HEK293 (cell line): ENCODE measurements at regions not wholly inside any gene's neighbourhood (a gene's known extent, or its start where the extent isn't known, plus 50 kb on each side); places are given as distances from the start of the nearest gene placed in this dataset.

Source experiments
- CTCF ChIA-PET: fragments of 350-600 bp; formaldehyde crosslinking; extraction: SDS; loops from one replicate; lab custom pipeline; 2021; ENCODE audit warnings: antibody characterized with exemption; lab: Yijun Ruan, JAX
- POLR2A ChIA-PET: fragments of 300-600 bp; formaldehyde crosslinking; extraction: SDS; loops from one replicate; lab custom pipeline; 2020; ENCODE audit warnings: antibody characterized with exemption, inconsistent platforms; lab: Yijun Ruan, JAX
- H3K27ac ChIP-seq: fragments of 200-500 bp; sonication (Bioruptor generic); 2 replicates; pipeline ENCODE4 v1.5.1; 2014; ENCODE audit warnings: low read depth, low read length, control low read depth, inconsistent platforms; ENCODE audit errors: extremely low read depth
- H3K36me3 ChIP-seq, 2 experiments: fragments of 200-500 bp in 1 of 2; sonication (Bioruptor generic) in 1 of 2; 1 replicate in 1 of 2; 2 replicates in 1 of 2; pipeline ENCODE4 v1.5.1; 2014 to 2017; ENCODE audit warnings: inconsistent platforms in 2 of 2, low read length in 2 of 2; ENCODE audit not compliant: control insufficient read depth in 2 of 2, insufficient read depth in 1 of 2
- H3K4me1 ChIP-seq: fragments of 200-500 bp; sonication (Bioruptor generic); 2 replicates; pipeline ENCODE4 v1.5.1; 2014; ENCODE audit warnings: mild to moderate bottlenecking, low read length, inconsistent platforms; ENCODE audit not compliant: control insufficient read depth, insufficient read depth
- H3K4me3 ChIP-seq: 2 replicates; pipeline ENCODE4 v1.5.1; 2011; ENCODE audit warnings: low read depth, mild to moderate bottlenecking, control low read depth, low read length, moderate library complexity
- H3K9me3 ChIP-seq: fragments of 200-500 bp; sonication (Bioruptor generic); 2 replicates; pipeline ENCODE4 v1.5.1; 2014; ENCODE audit warnings: low read depth, low read length, inconsistent platforms; ENCODE audit not compliant: control insufficient read depth, insufficient read depth
- GLI2 ChIP-seq: fragments of 450-650 bp; formaldehyde crosslinking; IDR thresholded peaks from 2 replicates; pipeline ENCODE4; 2017; ENCODE audit warnings: missing biosample characterization, missing genetic modification characterization, low read depth, borderline replicate concordance
- GLIS1 ChIP-seq: fragments of 450-650 bp; formaldehyde crosslinking; IDR thresholded peaks from 2 replicates; pipeline ENCODE4 v1.5.1; 2016; ENCODE audit warnings: missing biosample characterization, missing genetic modification characterization
- HOXC10 ChIP-seq: sonication (generic); formaldehyde crosslinking; IDR thresholded peaks from 2 replicates; pipeline ENCODE4 v1.8.1; 2023; ENCODE audit warnings: mild to moderate bottlenecking, missing genetic modification reagents
- SETDB1 ChIP-seq: IDR thresholded peaks from one replicate; pipeline ENCODE4 v1.6.1; 2017; ENCODE audit warnings: mild to moderate bottlenecking, low read length, moderate library complexity, mixed read lengths; ENCODE audit not compliant: insufficient read length
- SP2 ChIP-seq: fragments of 450-650 bp; formaldehyde crosslinking; IDR thresholded peaks from 2 replicates; pipeline ENCODE4 v1.5.1; 2016; ENCODE audit warnings: missing biosample characterization, missing genetic modification characterization
- ZNF132 ChIP-seq: fragments of 450-650 bp; formaldehyde crosslinking; IDR thresholded peaks from 2 replicates; pipeline ENCODE4 v1.5.1; 2017; ENCODE audit warnings: missing biosample characterization, missing genetic modification characterization, borderline replicate concordance
- ZNF133 ChIP-seq: fragments of 450-650 bp; formaldehyde crosslinking; IDR thresholded peaks from 2 replicates; pipeline ENCODE4 v1.5.1; 2016; ENCODE audit warnings: missing biosample characterization, missing genetic modification characterization
- ZNF146 ChIP-seq: fragments of 450-650 bp; formaldehyde crosslinking; IDR thresholded peaks from 2 replicates; pipeline ENCODE4 v1.5.1; 2016; ENCODE audit warnings: missing biosample characterization, missing genetic modification characterization
- ZNF175 ChIP-seq: fragments of 450-650 bp; formaldehyde crosslinking; IDR thresholded peaks from 2 replicates; pipeline ENCODE4 v1.5.1; 2016; ENCODE audit warnings: missing biosample characterization, missing genetic modification characterization
- ZNF248 ChIP-seq: fragments of 450-650 bp; formaldehyde crosslinking; IDR thresholded peaks from 2 replicates; pipeline ENCODE4 v1.5.1; 2017; ENCODE audit warnings: missing biosample characterization, missing genetic modification characterization
- ZNF514 ChIP-seq: fragments of 450-650 bp; formaldehyde crosslinking; IDR thresholded peaks from 2 replicates; pipeline ENCODE4 v1.5.1; 2016; ENCODE audit warnings: missing biosample characterization, missing genetic modification characterization
- ZNF544 ChIP-seq: fragments of 450-650 bp; formaldehyde crosslinking; IDR thresholded peaks from 2 replicates; pipeline ENCODE4 v1.5.0; 2017; ENCODE audit warnings: missing biosample characterization, missing genetic modification characterization
- ZNF548 ChIP-seq: fragments of 450-650 bp; formaldehyde crosslinking; IDR thresholded peaks from 2 replicates; pipeline ENCODE4 v1.5.1; 2016; ENCODE audit warnings: missing biosample characterization, missing genetic modification characterization
- ZNF585B ChIP-seq: fragments of 450-650 bp; formaldehyde crosslinking; IDR thresholded peaks from 2 replicates; pipeline ENCODE4 v1.5.1; 2016; ENCODE audit warnings: missing biosample characterization, missing genetic modification characterization
- TF ChIP-seq, protein P1 (sequence below): fragments of 450-650 bp; formaldehyde crosslinking; IDR thresholded peaks from 2 replicates; pipeline ENCODE4 v1.5.1; 2016; ENCODE audit warnings: missing biosample characterization, missing genetic modification characterization
- TF ChIP-seq, protein P2 (sequence below): fragments of 450-650 bp; formaldehyde crosslinking; optimal IDR thresholded peaks from 2 replicates; pipeline ENCODE3; 2016; ENCODE audit warnings: missing biosample characterization, mild to moderate bottlenecking, missing genetic modification characterization
- TF ChIP-seq, protein P3 (sequence below): fragments of 450-650 bp; formaldehyde crosslinking; conservative IDR thresholded peaks from 2 replicates; pipeline ENCODE4 v1.5.1; 2016; ENCODE audit warnings: low read depth, missing biosample characterization, missing genetic modification characterization
- TF ChIP-seq, protein P4 (sequence below): fragments of 450-650 bp; formaldehyde crosslinking; IDR thresholded peaks from 2 replicates; pipeline ENCODE4 v1.5.0; 2017; ENCODE audit warnings: missing biosample characterization, missing genetic modification characterization, borderline replicate concordance
- TF ChIP-seq, protein P5 (sequence below): fragments of 450-650 bp; formaldehyde crosslinking; IDR thresholded peaks from 2 replicates; pipeline ENCODE4; 2016; ENCODE audit warnings: missing biosample characterization, missing genetic modification characterization
- TF ChIP-seq, protein P6 (sequence below): fragments of 450-650 bp; IDR thresholded peaks from 2 replicates; pipeline ENCODE4 v1.5.1; 2018; ENCODE audit warnings: missing biosample characterization, missing genetic modification characterization
- TF ChIP-seq, protein P7 (sequence below): fragments of 450-650 bp; formaldehyde crosslinking; IDR thresholded peaks from 2 replicates; pipeline ENCODE4 v1.5.1; 2016; ENCODE audit warnings: missing biosample characterization, missing genetic modification characterization, borderline replicate concordance

- TF ChIP-seq, protein P1, sequence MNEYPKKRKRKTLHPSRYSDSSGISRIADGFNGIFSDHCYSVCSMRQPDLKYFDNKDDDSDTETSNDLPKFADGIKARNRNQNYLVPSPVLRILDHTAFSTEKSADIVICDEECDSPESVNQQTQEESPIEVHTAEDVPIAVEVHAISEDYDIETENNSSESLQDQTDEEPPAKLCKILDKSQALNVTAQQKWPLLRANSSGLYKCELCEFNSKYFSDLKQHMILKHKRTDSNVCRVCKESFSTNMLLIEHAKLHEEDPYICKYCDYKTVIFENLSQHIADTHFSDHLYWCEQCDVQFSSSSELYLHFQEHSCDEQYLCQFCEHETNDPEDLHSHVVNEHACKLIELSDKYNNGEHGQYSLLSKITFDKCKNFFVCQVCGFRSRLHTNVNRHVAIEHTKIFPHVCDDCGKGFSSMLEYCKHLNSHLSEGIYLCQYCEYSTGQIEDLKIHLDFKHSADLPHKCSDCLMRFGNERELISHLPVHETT (tag by site-specific recombination): no peak
- TF ChIP-seq, protein P2, sequence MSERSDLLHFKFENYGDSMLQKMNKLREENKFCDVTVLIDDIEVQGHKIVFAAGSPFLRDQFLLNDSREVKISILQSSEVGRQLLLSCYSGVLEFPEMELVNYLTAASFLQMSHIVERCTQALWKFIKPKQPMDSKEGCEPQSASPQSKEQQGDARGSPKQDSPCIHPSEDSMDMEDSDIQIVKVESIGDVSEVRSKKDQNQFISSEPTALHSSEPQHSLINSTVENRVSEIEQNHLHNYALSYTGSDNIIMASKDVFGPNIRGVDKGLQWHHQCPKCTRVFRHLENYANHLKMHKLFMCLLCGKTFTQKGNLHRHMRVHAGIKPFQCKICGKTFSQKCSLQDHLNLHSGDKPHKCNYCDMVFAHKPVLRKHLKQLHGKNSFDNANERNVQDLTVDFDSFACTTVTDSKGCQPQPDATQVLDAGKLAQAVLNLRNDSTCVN (tag by site-specific recombination): no peak
- no peak for TF ChIP-seq GLIS1 (tag by site-specific recombination)
- TF ChIP-seq, protein P3, sequence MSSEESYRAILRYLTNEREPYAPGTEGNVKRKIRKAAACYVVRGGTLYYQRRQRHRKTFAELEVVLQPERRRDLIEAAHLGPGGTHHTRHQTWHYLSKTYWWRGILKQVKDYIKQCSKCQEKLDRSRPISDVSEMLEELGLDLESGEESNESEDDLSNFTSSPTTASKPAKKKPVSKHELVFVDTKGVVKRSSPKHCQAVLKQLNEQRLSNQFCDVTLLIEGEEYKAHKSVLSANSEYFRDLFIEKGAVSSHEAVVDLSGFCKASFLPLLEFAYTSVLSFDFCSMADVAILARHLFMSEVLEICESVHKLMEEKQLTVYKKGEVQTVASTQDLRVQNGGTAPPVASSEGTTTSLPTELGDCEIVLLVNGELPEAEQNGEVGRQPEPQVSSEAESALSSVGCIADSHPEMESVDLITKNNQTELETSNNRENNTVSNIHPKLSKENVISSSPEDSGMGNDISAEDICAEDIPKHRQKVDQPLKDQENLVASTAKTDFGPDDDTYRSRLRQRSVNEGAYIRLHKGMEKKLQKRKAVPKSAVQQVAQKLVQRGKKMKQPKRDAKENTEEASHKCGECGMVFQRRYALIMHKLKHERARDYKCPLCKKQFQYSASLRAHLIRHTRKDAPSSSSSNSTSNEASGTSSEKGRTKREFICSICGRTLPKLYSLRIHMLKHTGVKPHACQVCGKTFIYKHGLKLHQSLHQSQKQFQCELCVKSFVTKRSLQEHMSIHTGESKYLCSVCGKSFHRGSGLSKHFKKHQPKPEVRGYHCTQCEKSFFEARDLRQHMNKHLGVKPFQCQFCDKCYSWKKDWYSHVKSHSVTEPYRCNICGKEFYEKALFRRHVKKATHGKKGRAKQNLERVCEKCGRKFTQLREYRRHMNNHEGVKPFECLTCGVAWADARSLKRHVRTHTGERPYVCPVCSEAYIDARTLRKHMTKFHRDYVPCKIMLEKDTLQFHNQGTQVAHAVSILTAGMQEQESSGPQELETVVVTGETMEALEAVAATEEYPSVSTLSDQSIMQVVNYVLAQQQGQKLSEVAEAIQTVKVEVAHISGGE (tag by site-specific recombination): no peak
- no peak for TF ChIP-seq SP2 (tag by site-specific recombination)
- no peak for TF ChIP-seq ZNF248 (tag by site-specific recombination)
- no peak for TF ChIP-seq ZNF514 (tag by site-specific recombination)
- TF ChIP-seq, protein P4, sequence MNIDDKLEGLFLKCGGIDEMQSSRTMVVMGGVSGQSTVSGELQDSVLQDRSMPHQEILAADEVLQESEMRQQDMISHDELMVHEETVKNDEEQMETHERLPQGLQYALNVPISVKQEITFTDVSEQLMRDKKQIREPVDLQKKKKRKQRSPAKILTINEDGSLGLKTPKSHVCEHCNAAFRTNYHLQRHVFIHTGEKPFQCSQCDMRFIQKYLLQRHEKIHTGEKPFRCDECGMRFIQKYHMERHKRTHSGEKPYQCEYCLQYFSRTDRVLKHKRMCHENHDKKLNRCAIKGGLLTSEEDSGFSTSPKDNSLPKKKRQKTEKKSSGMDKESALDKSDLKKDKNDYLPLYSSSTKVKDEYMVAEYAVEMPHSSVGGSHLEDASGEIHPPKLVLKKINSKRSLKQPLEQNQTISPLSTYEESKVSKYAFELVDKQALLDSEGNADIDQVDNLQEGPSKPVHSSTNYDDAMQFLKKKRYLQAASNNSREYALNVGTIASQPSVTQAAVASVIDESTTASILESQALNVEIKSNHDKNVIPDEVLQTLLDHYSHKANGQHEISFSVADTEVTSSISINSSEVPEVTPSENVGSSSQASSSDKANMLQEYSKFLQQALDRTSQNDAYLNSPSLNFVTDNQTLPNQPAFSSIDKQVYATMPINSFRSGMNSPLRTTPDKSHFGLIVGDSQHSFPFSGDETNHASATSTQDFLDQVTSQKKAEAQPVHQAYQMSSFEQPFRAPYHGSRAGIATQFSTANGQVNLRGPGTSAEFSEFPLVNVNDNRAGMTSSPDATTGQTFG (tag by site-specific recombination): no peak
- TF ChIP-seq ZNF132: no peak
- no peak for TF ChIP-seq ZNF585B
- TF ChIP-seq ZNF175: no peak
- H3K36me3 ChIP-seq: no peaks in the 10 kb centered on the region
- no peak overlapping the region for H3K4me3 ChIP-seq
- H3K4me1 ChIP-seq: no peaks in the 10 kb centered on the region
- H3K9me3 ChIP-seq: no peaks in the 10 kb centered on the region
- CTCF ChIA-PET: interaction anchor here (0.6 kb wide), 2 partner anchors 38 to 349 kb away, joined by 3 to 5 read pairs; no protein-coding TSS in a partner anchor
- POLR2A ChIA-PET: interaction anchor here (0.6 kb wide), 1 partner anchor 106 kb away, joined by 4 read pairs; no protein-coding TSS in a partner anchor
- H3K27ac ChIP-seq: no peak overlapping the region
Measured at GRCh38 chr18:61159246-61159645, 174.0 kb upstream of the CDH20 start.

DNA sequence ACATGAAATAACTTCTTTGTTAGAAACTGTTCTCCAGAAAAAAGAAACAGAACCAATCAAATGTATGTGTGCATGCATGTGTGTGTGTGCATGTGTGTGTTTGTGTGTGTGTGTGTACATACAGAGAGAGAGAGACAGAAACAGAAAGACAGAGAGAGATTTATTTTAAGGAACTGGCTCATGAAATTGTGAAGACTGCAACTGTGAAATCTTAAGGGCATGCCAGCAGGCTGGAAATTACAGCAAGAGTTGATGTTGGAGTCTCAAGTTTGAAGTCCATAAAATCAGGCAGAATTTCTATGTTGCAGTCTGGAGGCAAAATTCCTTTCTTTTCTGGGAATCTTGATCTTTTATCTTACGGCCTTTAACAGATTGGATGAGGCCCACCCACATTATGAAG lies 168.9 kb upstream of the CDH20 start:
- no peak overlapping the region for H3K27ac ChIP-seq
- no peaks in the 10 kb centered on the region for H3K36me3 ChIP-seq
- H3K4me1 ChIP-seq: no peaks in the 10 kb centered on the region
- no peaks in the 10 kb centered on the region for H3K9me3 ChIP-seq
- CTCF ChIA-PET: no interaction called here
- POLR2A ChIA-PET: no interaction called here
- no peak overlapping the region for H3K4me3 ChIP-seq
- TF ChIP-seq, protein P5, sequence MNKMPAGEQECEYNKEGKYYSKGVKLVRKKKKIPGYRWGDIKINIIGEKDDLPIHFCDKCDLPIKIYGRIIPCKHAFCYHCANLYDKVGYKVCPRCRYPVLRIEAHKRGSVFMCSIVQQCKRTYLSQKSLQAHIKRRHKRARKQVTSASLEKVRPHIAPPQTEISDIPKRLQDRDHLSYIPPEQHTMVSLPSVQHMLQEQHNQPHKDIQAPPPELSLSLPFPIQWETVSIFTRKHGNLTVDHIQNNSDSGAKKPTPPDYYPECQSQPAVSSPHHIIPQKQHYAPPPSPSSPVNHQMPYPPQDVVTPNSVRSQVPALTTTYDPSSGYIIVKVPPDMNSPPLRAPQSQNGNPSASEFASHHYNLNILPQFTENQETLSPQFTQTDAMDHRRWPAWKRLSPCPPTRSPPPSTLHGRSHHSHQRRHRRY (tag by site-specific recombination): no peak
- TF ChIP-seq ZNF146 (tag by site-specific recombination) (no peak), GLI2 (no peak), ZNF544 (tag by site-specific recombination) (no peak), ZNF548 (tag by site-specific recombination) (no peak), ZNF133 (tag by site-specific recombination) (no peak), HOXC10 (CRISPR knock-in tag) (no peak), SETDB1 (no peak)
- TF ChIP-seq, protein P6, sequence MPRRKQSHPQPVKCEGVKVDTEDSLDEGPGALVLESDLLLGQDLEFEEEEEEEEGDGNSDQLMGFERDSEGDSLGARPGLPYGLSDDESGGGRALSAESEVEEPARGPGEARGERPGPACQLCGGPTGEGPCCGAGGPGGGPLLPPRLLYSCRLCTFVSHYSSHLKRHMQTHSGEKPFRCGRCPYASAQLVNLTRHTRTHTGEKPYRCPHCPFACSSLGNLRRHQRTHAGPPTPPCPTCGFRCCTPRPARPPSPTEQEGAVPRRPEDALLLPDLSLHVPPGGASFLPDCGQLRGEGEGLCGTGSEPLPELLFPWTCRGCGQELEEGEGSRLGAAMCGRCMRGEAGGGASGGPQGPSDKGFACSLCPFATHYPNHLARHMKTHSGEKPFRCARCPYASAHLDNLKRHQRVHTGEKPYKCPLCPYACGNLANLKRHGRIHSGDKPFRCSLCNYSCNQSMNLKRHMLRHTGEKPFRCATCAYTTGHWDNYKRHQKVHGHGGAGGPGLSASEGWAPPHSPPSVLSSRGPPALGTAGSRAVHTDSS (tag by site-specific recombination): no peak
- TF ChIP-seq, protein P7, sequence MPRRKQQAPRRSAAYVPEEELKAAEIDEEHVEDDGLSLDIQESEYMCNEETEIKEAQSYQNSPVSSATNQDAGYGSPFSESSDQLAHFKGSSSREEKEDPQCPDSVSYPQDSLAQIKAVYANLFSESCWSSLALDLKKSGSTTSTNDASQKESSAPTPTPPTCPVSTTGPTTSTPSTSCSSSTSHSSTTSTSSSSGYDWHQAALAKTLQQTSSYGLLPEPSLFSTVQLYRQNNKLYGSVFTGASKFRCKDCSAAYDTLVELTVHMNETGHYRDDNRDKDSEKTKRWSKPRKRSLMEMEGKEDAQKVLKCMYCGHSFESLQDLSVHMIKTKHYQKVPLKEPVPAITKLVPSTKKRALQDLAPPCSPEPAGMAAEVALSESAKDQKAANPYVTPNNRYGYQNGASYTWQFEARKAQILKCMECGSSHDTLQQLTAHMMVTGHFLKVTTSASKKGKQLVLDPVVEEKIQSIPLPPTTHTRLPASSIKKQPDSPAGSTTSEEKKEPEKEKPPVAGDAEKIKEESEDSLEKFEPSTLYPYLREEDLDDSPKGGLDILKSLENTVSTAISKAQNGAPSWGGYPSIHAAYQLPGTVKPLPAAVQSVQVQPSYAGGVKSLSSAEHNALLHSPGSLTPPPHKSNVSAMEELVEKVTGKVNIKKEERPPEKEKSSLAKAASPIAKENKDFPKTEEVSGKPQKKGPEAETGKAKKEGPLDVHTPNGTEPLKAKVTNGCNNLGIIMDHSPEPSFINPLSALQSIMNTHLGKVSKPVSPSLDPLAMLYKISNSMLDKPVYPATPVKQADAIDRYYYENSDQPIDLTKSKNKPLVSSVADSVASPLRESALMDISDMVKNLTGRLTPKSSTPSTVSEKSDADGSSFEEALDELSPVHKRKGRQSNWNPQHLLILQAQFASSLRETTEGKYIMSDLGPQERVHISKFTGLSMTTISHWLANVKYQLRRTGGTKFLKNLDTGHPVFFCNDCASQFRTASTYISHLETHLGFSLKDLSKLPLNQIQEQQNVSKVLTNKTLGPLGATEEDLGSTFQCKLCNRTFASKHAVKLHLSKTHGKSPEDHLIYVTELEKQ (tag by site-specific recombination): no peak
